ENCODE measurements at regions not wholly inside any gene's neighbourhood (a gene's known extent, or its start where the extent isn't known, plus 50 kb on each side); places are given as distances from the start of the nearest gene placed in this dataset.

- H3K4me3 ChIP-seq, result no peak overlapping the region
- H3K36me3 ChIP-seq, result no peaks in the 10 kb centered on the region
- H3K4me1 ChIP-seq, result no peaks in the 10 kb centered on the region
- H3K27ac ChIP-seq, result no peak overlapping the region
- intact Hi-C loops (cut with DNase I; ENCODE audit: low total_unique reads), result no loop called here
- H3K9me3 ChIP-seq, result no peaks in the 10 kb centered on the region
- no peaks in the 10 kb centered on the region for H3K27me3 ChIP-seq
- no peak for TF ChIP-seq POLR2A (IDR thresholded peaks at IDR 0.05)
- TF ChIP-seq, protein P1, sequence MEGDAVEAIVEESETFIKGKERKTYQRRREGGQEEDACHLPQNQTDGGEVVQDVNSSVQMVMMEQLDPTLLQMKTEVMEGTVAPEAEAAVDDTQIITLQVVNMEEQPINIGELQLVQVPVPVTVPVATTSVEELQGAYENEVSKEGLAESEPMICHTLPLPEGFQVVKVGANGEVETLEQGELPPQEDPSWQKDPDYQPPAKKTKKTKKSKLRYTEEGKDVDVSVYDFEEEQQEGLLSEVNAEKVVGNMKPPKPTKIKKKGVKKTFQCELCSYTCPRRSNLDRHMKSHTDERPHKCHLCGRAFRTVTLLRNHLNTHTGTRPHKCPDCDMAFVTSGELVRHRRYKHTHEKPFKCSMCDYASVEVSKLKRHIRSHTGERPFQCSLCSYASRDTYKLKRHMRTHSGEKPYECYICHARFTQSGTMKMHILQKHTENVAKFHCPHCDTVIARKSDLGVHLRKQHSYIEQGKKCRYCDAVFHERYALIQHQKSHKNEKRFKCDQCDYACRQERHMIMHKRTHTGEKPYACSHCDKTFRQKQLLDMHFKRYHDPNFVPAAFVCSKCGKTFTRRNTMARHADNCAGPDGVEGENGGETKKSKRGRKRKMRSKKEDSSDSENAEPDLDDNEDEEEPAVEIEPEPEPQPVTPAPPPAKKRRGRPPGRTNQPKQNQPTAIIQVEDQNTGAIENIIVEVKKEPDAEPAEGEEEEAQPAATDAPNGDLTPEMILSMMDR (IDR thresholded peaks at IDR 0.05), result no peak
- DNase-seq, result no peak
Observed at GRCh38 chr1:214917081-214917635, 165.4 kb upstream of the KCNK2 start.

DNA sequence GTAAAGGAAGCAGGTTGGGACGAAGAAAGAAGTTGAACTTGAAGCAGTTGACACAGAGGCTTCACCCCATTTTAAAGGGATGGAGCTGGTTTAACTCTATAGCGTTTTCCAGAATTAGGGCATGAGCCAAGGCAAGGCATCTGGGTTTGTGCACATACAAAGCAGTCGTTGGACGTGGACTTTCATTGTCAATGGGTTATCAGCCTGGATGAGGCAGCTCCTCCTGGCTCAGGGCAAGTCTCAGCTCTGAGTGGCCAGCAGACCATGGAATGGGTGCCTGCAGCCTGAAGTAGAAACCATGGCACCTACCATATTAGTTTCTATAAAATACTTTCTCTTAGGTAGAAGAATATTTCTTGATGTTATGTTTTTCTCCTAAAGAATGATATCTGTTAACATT lies 163.8 kb upstream of the KCNK2 start:
- no peak for DNase-seq
- Histone ChIP-seq H3K4me3 (no peak overlapping the region), H3K27ac (no peak overlapping the region), H3K4me1 (no peaks in the 10 kb centered on the region), H3K27me3 (no peaks in the 10 kb centered on the region), H3K9me3 (no peaks in the 10 kb centered on the region), H3K36me3 (no peaks in the 10 kb centered on the region)
- TF ChIP-seq POLR2A (IDR thresholded peaks at IDR 0.05), result no peak
- TF ChIP-seq, protein P1 (IDR thresholded peaks at IDR 0.05), result no peak
- intact Hi-C loops (cut with DNase I; ENCODE audit: low total_unique reads), result no loop called here

- no peaks in the 10 kb centered on the region for H3K9me3 ChIP-seq
- intact Hi-C loops (cut with DNase I; ENCODE audit: low total_unique reads), result no loop called here
Observed at GRCh38 chr1:214920337-214920736, 162.2 kb upstream of the KCNK2 start.

DNA sequence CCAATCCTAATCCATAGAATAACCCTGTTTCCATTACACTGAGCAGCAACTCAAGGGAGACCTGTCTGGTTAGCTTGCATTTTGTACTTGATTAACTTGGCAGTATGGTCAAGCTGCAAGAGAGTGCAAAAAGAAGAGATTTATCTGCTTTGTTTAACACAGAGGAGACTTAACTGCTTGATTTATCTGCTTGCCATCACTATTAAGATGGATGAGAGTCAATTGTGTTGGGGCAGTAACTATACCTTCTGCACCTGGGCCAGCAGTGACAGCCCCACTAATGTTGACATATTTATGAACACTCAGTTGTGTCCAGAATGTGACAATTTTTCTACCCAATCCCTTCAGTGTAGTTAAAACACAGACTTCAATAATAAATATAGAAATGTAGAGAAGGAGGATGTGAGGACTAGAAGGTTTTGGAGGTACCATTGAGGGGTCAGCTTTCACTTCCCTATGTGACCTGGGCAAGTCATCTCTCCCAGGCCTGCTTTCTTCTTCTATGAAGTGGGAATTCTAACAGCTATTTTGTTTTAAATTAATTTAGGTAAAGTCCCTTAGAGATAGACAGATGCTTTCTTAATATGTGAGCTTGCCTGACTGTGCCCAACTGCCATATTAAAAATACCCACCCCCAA lies 159.1 kb upstream of the KCNK2 start:
- no peak overlapping the region for H3K4me3 ChIP-seq
- intact Hi-C loops (cut with DNase I; ENCODE audit: low total_unique reads), result no loop called here
- H3K4me1 ChIP-seq, result no peaks in the 10 kb centered on the region
- no peaks in the 10 kb centered on the region for H3K27me3 ChIP-seq
- no peak for DNase-seq
- H3K9me3 ChIP-seq, result no peaks in the 10 kb centered on the region
- no peaks in the 10 kb centered on the region for H3K36me3 ChIP-seq
- TF ChIP-seq POLR2A (IDR thresholded peaks at IDR 0.05), result no peak
- TF ChIP-seq, protein P1 (IDR thresholded peaks at IDR 0.05), result no peak
- no peak overlapping the region for H3K27ac ChIP-seq

More at GRCh38 chr1:214920337-214920736, 162.2 kb upstream of the KCNK2 start:
- Histone ChIP-seq H3K4me3 (no peak overlapping the region), H3K4me1 (no peaks in the 10 kb centered on the region), H3K27ac (no peak overlapping the region), H3K27me3 (no peaks in the 10 kb centered on the region), H3K36me3 (no peaks in the 10 kb centered on the region)
- TF ChIP-seq, protein P1 (IDR thresholded peaks at IDR 0.05), result no peak
- TF ChIP-seq POLR2A (IDR thresholded peaks at IDR 0.05), result no peak
- DNase-seq, result no peak

DNA sequence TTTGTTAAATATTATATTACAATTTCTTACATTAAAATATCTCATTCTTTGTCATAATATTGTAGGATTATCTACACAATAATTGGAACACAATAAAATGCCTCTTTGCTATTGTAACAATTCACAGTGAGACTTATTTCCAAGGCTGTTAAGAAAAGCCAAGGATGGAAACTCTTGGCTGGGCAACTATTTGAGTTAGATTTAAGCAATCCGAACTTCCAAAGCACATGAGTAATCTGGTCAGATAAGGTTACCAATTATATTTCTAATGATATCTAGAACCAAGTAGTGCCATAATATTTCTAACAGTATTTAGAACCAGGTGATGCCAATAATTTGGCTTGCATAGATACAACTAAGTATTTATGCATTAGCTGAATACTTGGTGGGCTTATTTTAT lies 154.7 kb upstream of the KCNK2 start:
- Histone ChIP-seq H3K27me3 (no peaks in the 10 kb centered on the region), H3K27ac (no peak overlapping the region), H3K9me3 (no peaks in the 10 kb centered on the region), H3K36me3 (no peaks in the 10 kb centered on the region), H3K4me1 (no peaks in the 10 kb centered on the region), H3K4me3 (no peak overlapping the region)
- intact Hi-C loops (cut with DNase I; ENCODE audit: low total_unique reads), result no loop called here
- no peak for DNase-seq
- TF ChIP-seq POLR2A (IDR thresholded peaks at IDR 0.05), result no peak
- TF ChIP-seq, protein P1 (IDR thresholded peaks at IDR 0.05), result no peak
